ENCODE measurements at regions not wholly inside any gene's neighbourhood (a gene's known extent, or its start where the extent isn't known, plus 50 kb on each side); places are given as distances from the start of the nearest gene placed in this dataset.

- TF ChIP-seq, protein P1, sequence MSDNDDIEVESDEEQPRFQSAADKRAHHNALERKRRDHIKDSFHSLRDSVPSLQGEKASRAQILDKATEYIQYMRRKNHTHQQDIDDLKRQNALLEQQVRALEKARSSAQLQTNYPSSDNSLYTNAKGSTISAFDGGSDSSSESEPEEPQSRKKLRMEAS (IDR thresholded peaks at IDR 0.05; ENCODE audit: low read depth, low read length), result no peak
- TF ChIP-seq CTCF (IDR thresholded peaks at IDR 0.05; ENCODE audit: low read depth, low read length) (no peak), POLR2A (IDR thresholded peaks at IDR 0.05; ENCODE audit: extremely low read depth, insufficient read length) (no peak), MYC (IDR thresholded peaks at IDR 0.05; ENCODE audit: low read depth, low read length) (no peak)
- no peak for DNase-seq (ENCODE audit: low read depth)
- no peak overlapping the region for H3K4me3 ChIP-seq (ENCODE audit: low read depth, low read length)
Observed at GRCh38 chr1:191305370-191305769, 827.7 kb upstream of the BRINP3 start.

- DNase-seq (ENCODE audit: low read depth), result no peak
- TF ChIP-seq, protein P1 (IDR thresholded peaks at IDR 0.05; ENCODE audit: low read depth, low read length), result no peak
- TF ChIP-seq MYC (IDR thresholded peaks at IDR 0.05; ENCODE audit: low read depth, low read length) (no peak), CTCF (IDR thresholded peaks at IDR 0.05; ENCODE audit: low read depth, low read length) (no peak), POLR2A (IDR thresholded peaks at IDR 0.05; ENCODE audit: extremely low read depth, insufficient read length) (no peak)
- no peak overlapping the region for H3K4me3 ChIP-seq (ENCODE audit: low read depth, low read length)
Observed at GRCh38 chr1:191306916-191307315, 829.3 kb upstream of the BRINP3 start.

DNA sequence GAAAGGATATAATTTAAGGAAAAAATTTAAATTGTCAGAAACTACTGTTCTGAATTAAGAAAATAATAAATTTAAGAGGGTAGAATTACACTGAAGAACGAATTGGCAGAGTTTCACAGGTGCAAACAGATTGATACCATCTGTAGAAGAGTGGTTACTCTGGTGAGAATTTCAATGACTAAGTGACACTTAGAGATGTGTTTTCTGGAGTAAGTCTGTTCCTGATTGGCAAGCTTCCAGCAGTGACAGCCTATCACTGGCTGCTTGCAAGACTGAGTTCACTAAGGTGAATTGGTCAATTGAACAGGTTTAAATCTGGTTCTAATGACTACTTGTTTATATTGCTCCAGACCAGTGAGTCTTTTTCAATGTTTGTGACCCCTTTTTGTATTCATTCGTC lies 838.2 kb upstream of the RGS18 start:
- no peak for TF ChIP-seq CTCF (IDR thresholded peaks at IDR 0.05; ENCODE audit: low read depth, low read length)
- TF ChIP-seq MYC (IDR thresholded peaks at IDR 0.05; ENCODE audit: low read depth, low read length), result no peak
- TF ChIP-seq POLR2A (IDR thresholded peaks at IDR 0.05; ENCODE audit: extremely low read depth, insufficient read length), result no peak
- TF ChIP-seq, protein P1 (IDR thresholded peaks at IDR 0.05; ENCODE audit: low read depth, low read length), result no peak
- DNase-seq (ENCODE audit: low read depth), result no peak
- no peak overlapping the region for H3K4me3 ChIP-seq (ENCODE audit: low read depth, low read length)

DNA sequence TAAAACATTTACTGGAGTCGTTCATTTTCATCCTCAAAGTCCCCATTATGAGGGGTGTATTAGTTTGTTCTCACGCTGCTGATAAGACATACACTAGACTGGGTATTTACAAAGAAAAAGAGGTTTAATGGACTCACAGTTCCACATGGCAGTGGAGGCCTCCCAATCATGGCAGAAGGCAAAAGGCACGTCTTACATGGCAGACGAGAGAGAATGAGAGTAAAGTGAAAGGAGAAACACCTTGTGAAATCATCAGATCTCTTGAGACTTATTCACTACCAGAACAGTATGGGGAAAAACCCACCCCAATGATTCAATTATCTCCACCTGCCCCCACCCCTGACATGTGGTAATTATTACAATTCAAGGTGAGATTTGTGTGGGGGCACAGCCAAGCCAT lies 830.4 kb upstream of the RGS18 start:
- TF ChIP-seq, protein P1 (IDR thresholded peaks at IDR 0.05; ENCODE audit: low read depth, low read length), result no peak
- TF ChIP-seq MYC (IDR thresholded peaks at IDR 0.05; ENCODE audit: low read depth, low read length) (no peak), CTCF (IDR thresholded peaks at IDR 0.05; ENCODE audit: low read depth, low read length) (no peak), POLR2A (IDR thresholded peaks at IDR 0.05; ENCODE audit: extremely low read depth, insufficient read length) (no peak)
- no peak for DNase-seq (ENCODE audit: low read depth)
- no peak overlapping the region for H3K4me3 ChIP-seq (ENCODE audit: low read depth, low read length)

GRCh38 chr1:191343816-191344215 lies 814.4 kb upstream of the RGS18 start:
- no peak overlapping the region for H3K4me3 ChIP-seq (ENCODE audit: low read depth, low read length)
- no peak for TF ChIP-seq MYC (IDR thresholded peaks at IDR 0.05; ENCODE audit: low read depth, low read length)
- TF ChIP-seq POLR2A (IDR thresholded peaks at IDR 0.05; ENCODE audit: extremely low read depth, insufficient read length), result no peak
- TF ChIP-seq, protein P1 (IDR thresholded peaks at IDR 0.05; ENCODE audit: low read depth, low read length), result no peak
- no peak for TF ChIP-seq CTCF (IDR thresholded peaks at IDR 0.05; ENCODE audit: low read depth, low read length)
- DNase-seq (ENCODE audit: low read depth), result no peak

DNA sequence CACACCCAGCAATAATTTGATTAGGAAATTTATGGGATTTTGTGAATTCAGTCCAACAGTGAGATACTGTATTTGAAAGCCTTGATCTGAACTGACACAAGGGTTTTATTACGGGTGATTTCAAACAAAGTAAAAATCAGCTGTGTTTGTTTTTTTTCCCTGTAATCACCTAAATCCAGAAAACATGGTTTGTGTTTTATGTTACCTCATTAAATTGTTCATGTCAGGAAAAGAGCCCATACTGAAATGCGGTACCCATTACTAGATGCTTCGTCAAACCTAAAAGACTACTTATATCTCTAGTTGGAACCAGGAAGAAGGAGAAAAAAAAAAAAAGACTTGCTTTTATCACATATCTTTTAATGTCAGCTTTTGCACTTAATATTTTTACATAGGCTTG lies 811.9 kb upstream of the RGS18 start:
- H3K4me3 ChIP-seq (ENCODE audit: low read depth, low read length), result no peak overlapping the region
- no peak for DNase-seq (ENCODE audit: low read depth)
- no peak for TF ChIP-seq POLR2A (IDR thresholded peaks at IDR 0.05; ENCODE audit: extremely low read depth, insufficient read length)
- TF ChIP-seq MYC (IDR thresholded peaks at IDR 0.05; ENCODE audit: low read depth, low read length), result no peak
- TF ChIP-seq, protein P1 (IDR thresholded peaks at IDR 0.05; ENCODE audit: low read depth, low read length), result no peak
- no peak for TF ChIP-seq CTCF (IDR thresholded peaks at IDR 0.05; ENCODE audit: low read depth, low read length)

All from NB4 (cell line).